ENCODE measurements at regions not wholly inside any gene's neighbourhood (a gene's known extent, or its start where the extent isn't known, plus 50 kb on each side); places are given as distances from the start of the nearest gene placed in this dataset.

GRCh38 chr2:237170020-237170419 lies 84.3 kb downstream of the COPS8 start:
- no peak for DNase-seq (ENCODE audit: low spot score)

GRCh38 chr2:237171396-237171795 lies 85.7 kb downstream of the COPS8 start:
- peak; percentile 7 for DNase-seq (ENCODE audit: low spot score)

- DNase-seq (ENCODE audit: low spot score), result no peak
Measured at GRCh38 chr2:237171881-237172280, 86.2 kb downstream of the COPS8 start.

- no peak for DNase-seq (ENCODE audit: low spot score)
Measured at GRCh38 chr2:237177052-237177451, 91.4 kb downstream of the COPS8 start.

- DNase-seq (ENCODE audit: low spot score), result no peak
Measured at GRCh38 chr2:237177986-237178385, 92.3 kb downstream of the COPS8 start.

GRCh38 chr2:237178396-237178795 lies 92.7 kb downstream of the COPS8 start:
- no peak for DNase-seq (ENCODE audit: low spot score)

GRCh38 chr2:237179161-237179560 lies 93.5 kb downstream of the COPS8 start:
- no peak for DNase-seq (ENCODE audit: low spot score)

GRCh38 chr2:237180187-237180586 lies 94.5 kb downstream of the COPS8 start:
- DNase-seq (ENCODE audit: low spot score), result no peak

GRCh38 chr2:237180987-237181386 lies 95.3 kb downstream of the COPS8 start:
- DNase-seq (ENCODE audit: low spot score), result no peak

GRCh38 chr2:237181844-237182243 lies 96.2 kb downstream of the COPS8 start:
- DNase-seq (ENCODE audit: low spot score), result no peak

- DNase-seq (ENCODE audit: low spot score), result no peak
Measured at GRCh38 chr2:237182422-237183123, 96.9 kb downstream of the COPS8 start.

- no peak for DNase-seq (ENCODE audit: low spot score)
Measured at GRCh38 chr2:237184192-237184918, 98.7 kb downstream of the COPS8 start.

- no peak for DNase-seq (ENCODE audit: low spot score)
Measured at GRCh38 chr2:237184919-237185552, 99.3 kb downstream of the COPS8 start.

GRCh38 chr2:237185553-237185925 lies 99.8 kb downstream of the COPS8 start:
- DNase-seq (ENCODE audit: low spot score), result no peak

- DNase-seq (ENCODE audit: low spot score), result no peak
Measured at GRCh38 chr2:237189799-237190198, 104.1 kb downstream of the COPS8 start.

- no peak for DNase-seq (ENCODE audit: low spot score)
Measured at GRCh38 chr2:237190966-237191713, 105.5 kb downstream of the COPS8 start.

- no peak for DNase-seq (ENCODE audit: low spot score)
Measured at GRCh38 chr2:237191714-237192081, 106.0 kb downstream of the COPS8 start.

GRCh38 chr2:237192881-237193280 lies 107.2 kb downstream of the COPS8 start:
- DNase-seq (ENCODE audit: low spot score), result no peak

- DNase-seq (ENCODE audit: low spot score), result no peak
Measured at GRCh38 chr2:237193436-237193835, 107.7 kb downstream of the COPS8 start.

GRCh38 chr2:237194081-237194480 lies 108.4 kb downstream of the COPS8 start:
- DNase-seq (ENCODE audit: low spot score), result no peak

GRCh38 chr2:237194906-237195305 lies 109.2 kb downstream of the COPS8 start:
- DNase-seq (ENCODE audit: low spot score), result no peak
